ENCODE measurements at regions not wholly inside any gene's neighbourhood (a gene's known extent, or its start where the extent isn't known, plus 50 kb on each side); places are given as distances from the start of the nearest gene placed in this dataset.

- no peaks in the 10 kb centered on the region for H3K36me3 ChIP-seq (ENCODE audit: insufficient read depth)
- no peaks in the 10 kb centered on the region for H3K27me3 ChIP-seq (ENCODE audit: insufficient read depth, low read depth)
- H3K27ac ChIP-seq, result no peak overlapping the region
- no peaks in the 10 kb centered on the region for H3K79me2 ChIP-seq (ENCODE audit: insufficient read depth, low read depth)
- H4K20me1 ChIP-seq (ENCODE audit: insufficient read depth), result no peaks in the 10 kb centered on the region
- no peak for TF ChIP-seq CTCF (conservative IDR thresholded peaks at IDR 0.05; ENCODE audit: low read depth, low read length)
- H2AFZ ChIP-seq (ENCODE audit: low read depth), result no peak overlapping the region
- no peaks in the 10 kb centered on the region for H3K4me1 ChIP-seq (ENCODE audit: low read depth, poor library complexity, severe bottlenecking)
- H3K4me3 ChIP-seq (IDR thresholded peaks at IDR 0.05; ENCODE audit: insufficient read depth, low read depth, low read length), result no peak overlapping the region
- no peak overlapping the region for H3K9ac ChIP-seq
- no peak overlapping the region for H3K4me2 ChIP-seq
Measured at GRCh38 chr13:106133025-106133424, 402.4 kb downstream of the EFNB2 start.

GRCh38 chr13:106132216-106132615 is 403.2 kb downstream of the EFNB2 start:
- no peaks in the 10 kb centered on the region for H4K20me1 ChIP-seq (ENCODE audit: insufficient read depth)
- H3K4me3 ChIP-seq (IDR thresholded peaks at IDR 0.05; ENCODE audit: insufficient read depth, low read depth, low read length), result no peak overlapping the region
- H3K4me2 ChIP-seq, result no peak overlapping the region
- no peaks in the 10 kb centered on the region for H3K4me1 ChIP-seq (ENCODE audit: low read depth, poor library complexity, severe bottlenecking)
- H3K9ac ChIP-seq, result no peak overlapping the region
- no peak overlapping the region for H2AFZ ChIP-seq (ENCODE audit: low read depth)
- no peaks in the 10 kb centered on the region for H3K27me3 ChIP-seq (ENCODE audit: insufficient read depth, low read depth)
- no peaks in the 10 kb centered on the region for H3K79me2 ChIP-seq (ENCODE audit: insufficient read depth, low read depth)
- TF ChIP-seq CTCF (conservative IDR thresholded peaks at IDR 0.05; ENCODE audit: low read depth, low read length), result no peak
- no peaks in the 10 kb centered on the region for H3K36me3 ChIP-seq (ENCODE audit: insufficient read depth)
- H3K27ac ChIP-seq, result no peak overlapping the region

- no peak for TF ChIP-seq CTCF (conservative IDR thresholded peaks at IDR 0.05; ENCODE audit: low read depth, low read length)
- no peaks in the 10 kb centered on the region for H3K36me3 ChIP-seq (ENCODE audit: insufficient read depth)
Measured at GRCh38 chr13:106129993-106130392, 405.5 kb downstream of the EFNB2 start.

GRCh38 chr13:106129273-106129672 is 406.2 kb downstream of the EFNB2 start:
- Histone ChIP-seq H3K9ac (no peak overlapping the region), H3K79me2 (ENCODE audit: insufficient read depth, low read depth) (no peaks in the 10 kb centered on the region), H3K36me3 (ENCODE audit: insufficient read depth) (no peaks in the 10 kb centered on the region), H3K4me2 (no peak overlapping the region), H3K27me3 (ENCODE audit: insufficient read depth, low read depth) (no peaks in the 10 kb centered on the region), H3K4me3 (IDR thresholded peaks at IDR 0.05; ENCODE audit: insufficient read depth, low read depth, low read length) (no peak overlapping the region), H3K4me1 (ENCODE audit: low read depth, poor library complexity, severe bottlenecking) (no peaks in the 10 kb centered on the region), H2AFZ (ENCODE audit: low read depth) (no peak overlapping the region), H3K27ac (no peak overlapping the region), H4K20me1 (ENCODE audit: insufficient read depth) (no peaks in the 10 kb centered on the region)
- no peak for TF ChIP-seq CTCF (conservative IDR thresholded peaks at IDR 0.05; ENCODE audit: low read depth, low read length)

More at GRCh38 chr13:106129993-106130392, 405.5 kb downstream of the EFNB2 start:
- Histone ChIP-seq H3K4me2 (no peak overlapping the region), H3K27me3 (ENCODE audit: insufficient read depth, low read depth) (no peaks in the 10 kb centered on the region), H3K79me2 (ENCODE audit: insufficient read depth, low read depth) (no peaks in the 10 kb centered on the region), H2AFZ (ENCODE audit: low read depth) (no peak overlapping the region), H3K4me1 (ENCODE audit: low read depth, poor library complexity, severe bottlenecking) (no peaks in the 10 kb centered on the region), H3K9ac (no peak overlapping the region), H3K27ac (no peak overlapping the region), H4K20me1 (ENCODE audit: insufficient read depth) (no peaks in the 10 kb centered on the region), H3K4me3 (IDR thresholded peaks at IDR 0.05; ENCODE audit: insufficient read depth, low read depth, low read length) (no peak overlapping the region)

Data from KMS-11 (cell line).